AG08396 (cell line): ENCODE measurements at regions not wholly inside any gene's neighbourhood (a gene's known extent, or its start where the extent isn't known, plus 50 kb on each side); places are given as distances from the start of the nearest gene placed in this dataset.

Experiments
- DNase-seq: peaks from one replicate; pipeline ENCODE4 v3.0.0; 2012; ENCODE audit warnings: low spot score, mixed read lengths

DNA sequence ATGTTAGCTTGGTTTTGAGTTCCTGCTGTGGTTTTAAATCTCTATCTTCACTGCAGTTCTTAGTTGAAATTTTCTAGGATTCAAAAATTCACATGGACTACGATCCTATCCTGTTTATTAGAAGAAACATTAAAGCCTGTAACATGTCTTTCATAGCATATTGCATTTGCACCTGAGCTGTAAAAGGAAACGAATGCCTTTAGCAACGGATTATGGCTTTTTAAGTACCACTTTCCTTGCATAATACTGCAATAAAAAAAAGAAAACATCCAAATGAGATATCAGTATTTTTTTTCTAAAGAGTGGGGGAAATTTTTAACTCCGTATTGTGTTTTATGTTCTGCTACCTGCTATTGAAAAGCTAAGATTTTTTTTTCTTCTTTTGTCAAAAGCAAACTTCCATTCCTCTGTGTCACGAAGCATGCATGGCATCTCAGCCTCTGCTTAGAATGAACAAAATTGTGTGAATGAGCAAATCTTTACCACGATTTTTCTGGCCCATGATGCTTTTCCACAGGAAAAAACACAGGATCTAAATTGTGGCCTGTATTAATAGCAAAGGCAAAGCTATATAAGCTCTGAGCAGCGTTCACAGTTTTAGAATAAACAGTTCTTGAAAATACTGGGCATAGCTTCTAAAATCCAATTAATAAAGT is 110.0 kb upstream of the CDIN1 start:
- DNase-seq = peak; percentile 44

DNA sequence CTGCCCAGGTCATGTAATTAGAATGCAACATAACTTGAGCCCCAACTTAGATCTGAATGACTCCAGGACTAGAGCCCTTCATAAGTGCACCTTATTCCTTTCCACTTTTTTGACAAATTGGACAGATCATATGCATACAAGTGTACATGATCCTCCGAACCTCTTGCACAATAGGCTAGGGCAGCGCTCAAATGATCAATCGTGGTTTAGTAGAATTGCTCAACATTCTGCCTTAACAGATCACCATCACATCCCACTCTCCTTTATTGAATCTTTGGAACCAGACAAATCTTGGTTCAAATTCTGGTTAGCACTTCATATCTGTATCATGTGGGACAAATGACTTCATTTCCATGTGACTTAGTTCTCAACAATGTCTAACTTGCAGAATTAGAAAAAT is 106.8 kb upstream of the CDIN1 start:
- DNase-seq = no peak

DNA sequence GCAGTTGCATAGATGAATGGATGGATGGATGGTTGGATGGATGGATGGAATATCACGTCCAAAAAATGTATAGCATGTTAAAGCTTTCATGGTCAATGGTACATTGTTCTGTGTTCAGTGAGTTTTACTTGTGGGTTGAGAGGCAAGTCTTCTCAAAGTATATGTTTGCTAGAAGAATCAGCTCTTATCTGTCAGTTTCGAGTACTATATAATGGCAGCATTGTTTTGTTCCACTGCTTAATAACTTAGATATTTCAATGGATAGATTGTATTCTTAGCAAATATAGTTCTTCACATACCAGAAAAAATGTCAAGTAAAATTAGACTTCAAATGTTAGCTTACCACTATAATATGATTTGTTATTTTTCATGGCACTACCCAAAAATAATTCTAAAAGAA is 100.9 kb upstream of the CDIN1 start:
- no peak for DNase-seq

DNA sequence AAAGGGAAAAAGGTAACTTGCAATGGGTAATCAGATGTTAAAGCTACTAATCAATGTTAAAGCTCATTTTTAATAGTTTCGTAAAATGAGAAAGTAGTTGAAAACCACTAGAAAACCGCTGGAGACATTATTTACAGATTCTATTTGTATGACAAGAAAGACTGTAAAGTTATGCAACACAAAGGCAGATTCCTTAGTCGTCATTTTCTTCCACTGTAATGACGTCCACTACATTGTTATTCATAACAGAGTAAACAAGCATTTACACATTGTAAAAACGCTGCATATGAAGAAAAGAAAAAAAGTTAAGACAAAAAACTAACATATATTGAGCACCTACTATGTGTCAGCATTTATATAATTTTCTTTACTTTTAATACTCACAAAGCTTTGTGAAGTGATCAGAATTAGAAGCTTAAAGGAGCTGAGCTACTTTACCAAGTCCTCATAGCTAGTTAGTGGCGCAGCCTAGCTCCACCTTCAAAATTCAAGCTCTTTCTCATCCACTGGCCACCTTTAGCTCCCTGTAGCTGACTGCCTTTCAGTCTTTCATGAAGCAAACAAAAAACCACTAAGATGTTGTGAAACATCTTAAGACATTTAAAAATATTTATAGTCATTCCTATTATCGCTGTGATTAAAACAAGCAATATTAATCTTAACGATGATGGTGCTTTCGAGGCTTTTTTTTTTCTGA is 100.1 kb upstream of the CDIN1 start:
- no peak for DNase-seq

DNA sequence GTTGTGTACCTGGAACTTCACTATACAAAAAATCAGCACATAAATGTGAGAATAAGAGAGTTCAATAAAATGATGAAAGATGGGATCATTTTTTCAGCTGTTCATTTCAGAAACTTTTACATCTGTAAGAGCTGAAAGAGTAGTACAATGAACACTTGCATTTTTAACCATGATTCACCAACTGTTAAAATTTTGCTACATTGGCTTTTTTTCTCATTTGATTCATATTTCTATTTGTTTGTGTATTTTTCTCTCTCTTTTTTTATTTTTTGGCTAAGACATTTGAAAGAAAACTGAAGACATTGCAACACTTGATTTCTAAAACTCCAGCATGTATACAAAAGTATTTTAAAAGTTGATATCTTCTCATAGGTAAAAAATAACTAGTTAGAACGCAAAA is 98.3 kb upstream of the CDIN1 start:
- no peak for DNase-seq

DNA sequence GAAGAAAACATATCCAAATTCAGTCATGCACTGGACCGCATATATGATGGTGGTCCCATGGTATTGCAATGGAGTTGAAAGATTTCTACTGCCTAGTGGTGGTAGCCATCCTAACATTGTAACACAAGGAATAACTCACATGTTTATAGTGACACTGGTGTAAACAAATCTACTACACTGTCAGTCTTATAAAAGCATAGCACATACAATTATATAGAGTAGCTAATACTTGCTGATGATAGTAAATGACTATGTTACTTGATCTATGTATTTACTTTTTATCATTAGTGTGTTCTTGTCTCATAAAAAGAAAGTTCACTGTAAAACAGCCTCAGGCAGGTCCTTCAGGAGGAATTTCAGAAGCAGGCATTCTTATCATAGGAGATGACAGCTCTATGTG is 96.0 kb upstream of the CDIN1 start:
- DNase-seq = no peak

DNA sequence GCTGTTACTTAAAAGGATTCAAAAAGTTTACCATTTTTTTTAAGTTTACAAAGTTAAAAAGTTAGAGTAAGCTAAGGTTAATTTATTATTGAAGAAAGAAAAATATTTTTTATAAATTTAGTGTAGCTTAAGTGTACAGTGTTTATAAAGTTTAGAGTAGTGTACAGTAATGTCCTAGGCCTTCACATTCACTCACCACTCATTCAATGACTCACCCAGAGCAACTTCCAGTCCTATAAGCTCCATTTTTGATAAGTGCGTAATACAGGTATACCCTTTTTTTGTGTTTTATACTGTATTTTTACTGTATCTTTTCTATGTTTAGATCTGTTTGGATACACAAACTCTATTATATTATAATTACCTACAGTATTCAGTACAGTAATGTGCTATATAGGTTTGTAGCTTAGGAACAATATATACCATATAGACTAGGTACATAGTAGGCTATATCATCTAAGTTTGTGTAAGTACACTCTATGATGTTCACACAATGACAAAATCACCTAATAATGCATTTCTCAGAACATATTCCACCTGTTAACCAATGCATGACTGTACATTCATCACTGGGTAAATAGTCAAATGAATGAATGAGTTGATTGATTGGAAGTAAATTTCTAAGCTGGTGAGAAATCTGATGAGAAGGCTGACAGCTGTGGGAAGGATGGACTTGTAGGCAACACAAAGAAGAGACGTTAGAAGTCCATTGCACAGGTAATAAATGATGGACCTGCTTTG is 95.2 kb upstream of the CDIN1 start:
- DNase-seq = no peak

DNA sequence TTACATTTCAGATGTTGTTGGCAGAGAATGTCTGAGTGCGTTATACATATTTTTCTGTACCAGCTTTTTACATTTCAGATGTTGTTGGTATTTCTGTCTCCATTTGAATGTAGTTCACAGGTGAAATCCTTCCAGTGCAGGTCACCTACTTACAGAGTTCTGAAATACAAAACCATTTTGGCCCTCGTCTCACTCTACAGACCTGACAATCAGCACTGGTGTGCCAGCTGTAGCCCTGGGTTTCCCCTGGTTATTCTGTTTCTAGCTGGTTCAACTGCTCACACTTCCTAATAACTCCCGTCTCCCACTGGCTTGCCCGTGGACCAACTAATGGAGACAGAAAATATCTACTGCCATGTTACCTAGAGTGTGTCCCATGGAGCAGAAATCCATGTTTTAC is 87.5 kb upstream of the CDIN1 start:
- no peak for DNase-seq

DNA sequence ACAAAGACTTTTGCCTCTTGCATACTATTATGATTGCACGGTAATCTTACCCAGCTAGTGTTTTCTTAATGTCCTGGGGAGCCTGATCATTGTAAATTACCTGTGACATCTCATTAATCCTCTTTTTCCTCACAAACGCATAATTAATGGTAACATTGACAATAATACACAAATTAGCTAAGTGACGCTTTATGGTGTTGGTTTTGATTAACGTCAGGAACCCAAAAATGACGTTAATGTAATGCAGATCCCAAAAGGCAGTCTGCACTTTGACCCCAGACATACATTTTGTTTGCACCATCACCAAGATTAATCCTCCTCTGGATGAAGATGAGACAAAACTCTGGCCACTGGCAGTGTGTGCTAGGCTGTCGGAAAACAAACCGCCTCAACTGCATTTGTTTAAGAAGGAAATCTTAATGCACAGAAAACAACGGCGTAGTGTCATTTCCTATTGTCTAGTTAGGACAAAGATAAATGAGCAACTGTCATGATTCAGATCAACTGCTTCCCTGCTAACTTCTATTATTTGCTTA is 83.9 kb upstream of the CDIN1 start:
- DNase-seq = no peak

DNA sequence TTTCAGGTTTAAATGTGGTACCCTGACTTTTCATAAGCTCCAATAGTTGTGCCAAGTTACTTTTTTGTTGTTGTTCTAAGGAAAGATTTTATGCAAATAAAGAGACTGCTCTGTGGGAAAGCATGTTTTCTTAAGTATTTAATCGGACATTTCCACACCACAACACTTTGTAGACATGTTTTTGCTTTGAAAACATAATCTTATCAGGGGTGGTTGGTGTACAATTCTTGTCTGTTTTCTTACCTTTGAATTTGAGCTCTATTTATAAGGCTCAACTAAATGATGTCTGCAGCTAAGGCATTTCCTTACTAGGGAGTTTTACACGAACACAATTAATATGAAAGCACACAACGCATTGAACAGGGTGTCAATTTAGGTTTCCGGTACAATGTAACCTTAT is 81.5 kb upstream of the CDIN1 start:
- DNase-seq = no peak

DNA sequence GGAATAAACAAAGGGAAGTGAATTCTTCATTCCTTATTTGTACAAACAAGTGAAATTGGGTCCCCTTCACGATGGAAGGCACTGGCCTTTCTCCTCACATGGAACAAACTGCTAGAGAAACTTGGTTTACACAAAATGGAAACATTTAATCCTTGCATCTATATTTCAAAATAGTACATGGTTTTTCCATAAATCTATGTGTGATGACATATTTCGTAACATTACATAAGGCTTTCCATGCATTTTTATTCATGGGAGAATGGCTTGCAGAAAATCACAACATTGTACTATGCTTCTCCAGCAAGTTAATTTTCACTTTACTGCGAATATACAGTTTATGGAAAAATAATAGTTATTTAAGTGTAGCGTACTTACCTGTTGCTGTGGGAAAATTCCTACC is 81.0 kb upstream of the CDIN1 start:
- no peak for DNase-seq

DNA sequence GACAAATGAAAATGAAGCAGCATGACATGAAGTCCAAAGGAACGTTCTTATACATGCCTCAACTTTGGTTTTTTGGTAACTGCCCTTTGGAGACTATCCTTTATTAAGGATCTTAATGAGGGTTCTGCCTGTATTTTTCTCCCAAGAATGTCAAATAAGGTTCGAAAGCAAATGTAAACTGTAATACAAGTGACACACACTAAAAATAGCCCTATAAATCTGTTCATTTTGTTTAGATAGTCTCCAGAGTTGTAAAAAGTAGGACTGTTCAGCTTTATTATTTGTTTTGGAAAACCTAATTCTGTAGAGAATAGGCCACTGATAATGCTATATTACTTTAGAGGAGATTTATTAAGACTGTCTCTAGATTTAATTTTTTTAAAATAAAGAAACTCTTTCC is 80.5 kb upstream of the CDIN1 start:
- no peak for DNase-seq

DNA sequence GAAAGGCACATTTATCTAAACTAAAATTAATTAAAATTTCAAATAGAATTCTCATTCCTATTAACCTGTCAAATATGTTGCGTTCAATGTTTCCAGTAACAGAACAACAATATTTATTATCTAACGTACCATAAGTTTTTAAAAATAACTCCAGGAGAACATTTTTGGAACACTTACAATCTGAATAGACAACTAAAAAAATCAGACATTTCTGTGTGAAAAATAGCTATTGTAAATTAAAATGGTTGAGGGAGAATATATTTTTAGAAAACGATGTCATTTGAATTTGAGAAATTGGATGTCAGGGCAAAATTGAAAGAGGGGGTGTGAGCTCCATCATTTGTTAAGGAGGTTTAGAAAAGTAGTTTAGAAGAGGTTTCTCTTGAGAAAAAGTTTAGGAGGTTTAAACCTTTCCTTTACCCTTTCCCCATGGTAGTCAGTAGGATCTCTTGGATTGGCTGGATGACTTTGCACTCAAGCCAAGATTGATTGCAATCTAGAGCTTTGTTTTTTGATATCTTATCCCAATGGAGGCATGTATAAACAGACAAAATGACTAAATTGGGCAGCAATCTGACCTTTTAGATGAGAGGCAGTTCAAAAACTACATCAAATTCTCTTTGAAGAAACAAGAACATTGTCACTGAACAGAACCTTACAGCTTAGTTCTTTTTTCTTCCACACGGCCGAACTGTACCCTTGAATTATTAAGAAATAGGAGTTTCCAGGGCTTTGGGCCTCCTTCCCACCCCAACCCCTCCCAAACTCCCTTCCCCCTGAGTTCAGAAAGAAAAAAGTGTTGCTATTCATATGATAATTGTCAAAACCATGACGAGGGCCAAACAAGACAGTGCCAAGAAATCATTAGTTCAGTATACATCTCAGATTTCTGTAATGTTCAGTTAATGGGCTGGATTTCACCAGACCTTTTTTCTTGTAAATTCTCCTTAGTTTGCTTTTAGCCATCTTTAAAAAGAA is 79.7 kb upstream of the CDIN1 start:
- no peak for DNase-seq

DNA sequence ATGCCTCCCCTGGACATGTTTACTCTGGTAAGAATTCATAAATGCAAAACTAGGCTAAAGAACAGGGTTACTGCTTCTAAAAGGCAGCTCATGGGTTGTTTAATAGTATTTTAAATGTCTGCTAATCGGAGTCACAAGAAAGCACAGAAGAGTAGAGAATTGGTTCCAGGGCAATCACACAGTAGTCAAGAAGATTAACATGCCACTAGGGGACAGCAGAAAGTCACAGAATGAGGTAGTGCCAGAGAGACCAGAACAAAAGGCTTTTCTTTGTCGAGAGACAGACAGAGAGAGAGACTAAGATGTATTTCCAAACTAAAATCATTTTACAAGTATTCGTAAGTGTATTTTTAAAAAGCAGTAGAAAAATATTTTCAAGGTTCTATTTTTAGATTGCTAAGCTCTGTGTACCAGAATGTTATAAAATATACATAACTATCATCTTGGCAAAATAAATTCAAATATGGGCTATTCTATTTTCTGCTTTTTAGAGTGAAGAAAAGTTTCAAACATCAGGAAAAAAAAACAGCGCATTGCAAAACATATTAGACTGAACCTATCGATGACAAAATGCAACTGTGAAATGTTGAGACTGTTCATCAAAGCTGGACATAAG is 78.3 kb upstream of the CDIN1 start:
- peak; percentile 35 for DNase-seq

DNA sequence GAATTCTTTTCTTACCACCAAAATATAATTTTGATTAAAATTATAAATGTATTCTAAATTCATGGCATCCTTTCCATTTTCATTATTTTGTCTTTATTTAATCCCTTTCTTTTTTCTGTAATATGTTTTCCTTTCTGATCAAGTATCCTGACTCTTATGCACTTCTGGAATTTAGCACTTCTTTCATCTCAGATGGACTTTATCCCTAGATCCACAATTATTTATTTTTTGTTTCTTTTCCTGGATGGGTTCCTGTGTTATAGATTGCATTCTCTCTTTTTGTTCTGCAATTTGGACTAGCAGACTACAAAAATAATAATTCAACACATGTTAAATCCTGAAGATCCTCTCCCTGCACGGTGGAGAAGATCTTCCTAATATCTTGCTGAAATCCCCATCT is 76.9 kb upstream of the CDIN1 start:
- DNase-seq = no peak

DNA sequence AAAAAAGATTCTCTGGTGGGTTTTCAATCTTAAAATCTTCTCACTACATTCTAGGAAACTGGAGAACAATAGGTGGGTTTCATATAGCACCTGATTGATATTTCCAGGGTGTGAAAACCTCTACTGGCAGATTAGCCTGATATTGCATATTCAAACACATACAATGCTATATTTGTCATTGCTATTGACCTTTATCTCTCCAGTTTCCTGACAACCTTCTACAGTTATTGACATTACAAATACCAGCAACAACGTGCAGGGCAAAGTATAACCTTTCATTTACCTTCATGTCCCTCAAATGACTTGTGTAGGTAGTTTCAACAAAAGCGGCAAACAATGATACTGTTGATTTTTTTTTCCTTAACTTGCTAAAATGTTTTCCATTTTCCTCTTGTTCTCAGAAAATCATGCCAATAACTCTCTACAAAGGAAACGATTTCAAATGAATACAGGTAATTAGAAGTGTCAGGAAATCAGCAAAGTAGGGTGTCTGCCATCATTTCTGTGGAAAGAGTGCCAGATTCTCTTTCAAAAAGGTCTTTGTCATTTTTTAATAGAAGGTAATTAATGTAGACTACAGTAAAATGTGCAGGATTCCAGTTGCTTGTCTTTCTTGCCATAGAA is 72.6 kb upstream of the CDIN1 start:
- no peak for DNase-seq

DNA sequence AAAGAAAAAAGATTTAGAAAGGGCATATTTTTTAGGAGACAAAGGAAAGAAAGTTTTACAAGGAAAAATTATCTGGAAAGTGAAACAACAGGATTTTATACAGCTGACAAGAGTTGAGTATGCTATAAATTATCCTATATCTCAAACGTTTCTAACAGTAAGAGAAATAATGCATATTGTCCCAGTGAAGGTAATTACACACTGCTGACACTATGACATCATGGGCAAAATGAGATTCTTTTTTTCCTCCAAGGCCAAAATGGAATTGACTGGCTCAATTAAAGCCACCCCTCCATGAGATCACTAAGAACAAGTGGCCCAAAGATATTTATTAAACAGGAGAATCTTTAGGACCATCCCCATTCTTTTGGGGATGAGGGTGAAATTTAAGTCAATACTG is 72.0 kb upstream of the CDIN1 start:
- DNase-seq = no peak

DNA sequence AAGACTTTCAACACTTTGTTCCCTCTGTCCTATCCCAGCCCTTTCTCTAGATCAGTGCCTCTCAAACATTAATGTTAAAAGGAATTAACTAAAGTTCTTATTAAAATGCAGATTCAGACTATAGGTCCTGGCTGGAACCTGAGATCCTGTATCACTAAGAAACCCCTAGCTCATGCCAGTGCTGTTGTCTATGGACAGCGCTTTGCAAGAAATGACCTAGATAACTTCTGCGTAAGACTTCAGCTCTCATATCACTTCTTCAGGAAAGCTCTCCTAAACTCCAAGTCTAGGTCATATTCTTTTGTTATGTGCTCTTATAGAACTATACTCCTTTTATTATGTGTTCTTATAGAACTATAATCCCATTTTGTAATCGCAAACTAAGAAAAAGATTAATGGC is 67.8 kb upstream of the CDIN1 start:
- DNase-seq = no peak

DNA sequence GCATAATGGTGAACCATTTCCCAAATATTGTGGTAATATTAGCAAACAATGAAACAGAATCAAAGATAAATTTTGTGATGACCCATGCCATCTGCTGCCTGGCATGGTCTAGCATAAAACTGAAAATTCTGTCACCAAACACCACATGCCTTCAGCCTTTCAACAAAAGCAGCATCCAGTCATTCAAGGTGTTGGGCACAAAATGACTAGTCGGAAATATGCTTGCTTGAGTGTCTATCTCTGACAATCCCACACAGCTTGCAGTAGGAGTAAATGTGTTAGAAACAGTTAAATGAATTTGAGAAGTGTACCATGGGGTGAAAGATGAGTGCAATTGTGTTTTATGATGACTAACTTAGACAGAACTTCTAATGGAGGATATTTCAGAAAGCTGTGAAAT is 61.7 kb upstream of the CDIN1 start:
- no peak for DNase-seq

DNA sequence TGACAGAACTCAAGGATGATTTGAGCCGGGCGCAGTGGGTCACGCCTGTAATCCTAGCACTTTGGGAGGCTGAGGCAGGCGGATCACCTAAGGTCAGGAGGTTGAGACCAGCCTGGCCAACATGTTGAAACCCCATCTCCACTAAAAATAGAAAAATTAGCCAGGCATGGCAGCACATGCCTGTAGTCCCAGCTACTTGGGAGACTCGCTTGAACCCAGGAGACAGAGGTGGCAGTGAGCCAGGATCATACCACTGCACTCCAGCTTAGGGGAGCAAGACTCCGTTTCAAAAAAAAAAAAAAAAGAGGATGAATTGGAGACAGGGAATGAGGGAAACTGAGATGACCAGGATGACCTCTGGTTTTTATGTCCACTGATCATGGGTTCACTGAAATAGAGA is 60.4 kb upstream of the CDIN1 start:
- no peak for DNase-seq

DNA sequence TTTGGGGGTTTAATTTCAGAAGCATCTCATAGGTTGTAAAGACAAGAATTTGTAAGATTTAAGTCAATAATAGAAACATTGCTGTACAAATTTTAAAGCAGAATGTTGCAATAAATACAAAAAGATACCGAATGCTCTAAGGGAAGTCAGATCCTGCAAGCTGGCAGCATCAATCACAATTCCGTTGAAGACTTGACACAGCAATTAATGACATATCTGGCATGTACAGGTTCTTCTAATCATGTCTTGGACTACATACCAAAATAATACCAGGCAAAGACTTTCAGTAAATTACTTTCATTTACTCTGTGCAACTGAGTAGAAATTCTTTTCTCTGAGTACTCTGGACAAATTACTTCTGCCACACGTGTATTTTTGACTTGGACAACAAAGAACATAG is 54.0 kb upstream of the CDIN1 start:
- DNase-seq = no peak
